PC-9 (cell line): ENCODE measurements at regions not wholly inside any gene's neighbourhood (a gene's known extent, or its start where the extent isn't known, plus 50 kb on each side); places are given as distances from the start of the nearest gene placed in this dataset.

Experiments used
- BruUV-seq: library from RNA; stranded (reverse); fragments of 400-500 nt; replicated peaks from 2 replicates; lab custom pipeline; 2021; lab: Mats Ljungman, UMichigan
- CTCF ChIA-PET: fragments of 300-600 bp; sonication (Branson Sonifier 250); formaldehyde crosslinking; loops from one replicate; lab custom pipeline; 2022; ENCODE audit warnings: antibody characterized with exemption; lab: Charles Lee
- POLR2A ChIA-PET: fragments of 300-600 bp; sonication (Branson Sonifier 250); formaldehyde crosslinking; loops from one replicate; lab custom pipeline; 2022; ENCODE audit warnings: antibody characterized with exemption; ENCODE audit not compliant: unreplicated experiment; lab: Charles Lee
- DNase-seq, 2 experiments: peaks; one replicate each; pipeline versions ENCODE4 v3.0.0 to v3.0.0-alpha.2; 2015 to 2022; ENCODE audit warnings: mixed read lengths in 1 of 2
- H2AFZ ChIP-seq: fragments of 200-600 bp; sonication (generic); 2 replicates; pipeline ENCODE4 v1.8.1; 2017; ENCODE audit warnings: antibody characterized with exemption
- H3F3A ChIP-seq: fragments of 200-600 bp; sonication (generic); 2 replicates; pipeline ENCODE4 v1.8.1; 2017; ENCODE audit warnings: antibody characterized with exemption, mild to moderate bottlenecking, low read depth; ENCODE audit not compliant: insufficient read depth
- H3K27ac ChIP-seq: fragments of 200-600 bp; sonication (generic); 2 replicates; pipeline ENCODE4 v1.6.1; 2016; ENCODE audit warnings: mixed run types
- H3K27me3 ChIP-seq: fragments of 200-600 bp; sonication (generic); 2 replicates; pipeline ENCODE4 v1.6.1; 2016; ENCODE audit warnings: low read depth, mixed run types; ENCODE audit not compliant: insufficient read depth
- H3K36me3 ChIP-seq: fragments of 200-600 bp; sonication (generic); 2 replicates; pipeline ENCODE4 v1.6.1; 2016; ENCODE audit warnings: low read depth, mixed run types
- H3K4me1 ChIP-seq: fragments of 200-600 bp; sonication (generic); replicated peaks from 2 replicates; pipeline ENCODE4 v1.6.1; 2016; ENCODE audit warnings: mixed run types; ENCODE audit not compliant: insufficient read depth
- H3K4me2 ChIP-seq: fragments of 200-600 bp; sonication (generic); 2 replicates; pipeline ENCODE4 v1.6.1; 2017; ENCODE audit warnings: mixed run types
- H3K4me3 ChIP-seq: fragments of 200-600 bp; sonication (generic); 2 replicates; pipeline ENCODE4 v1.6.1; 2016; ENCODE audit warnings: mixed run types
- H3K79me2 ChIP-seq: fragments of 200-600 bp; sonication (generic); 2 replicates; pipeline ENCODE4 v1.6.1; 2017; ENCODE audit warnings: low read depth, mixed run types
- H3K9me2 ChIP-seq: fragments of 200-600 bp; sonication (generic); 2 replicates; pipeline ENCODE4 v1.8.1; 2017; ENCODE audit warnings: mild to moderate bottlenecking; ENCODE audit not compliant: insufficient read depth
- H3K9me3 ChIP-seq: fragments of 200-600 bp; sonication (generic); 2 replicates; pipeline ENCODE4 v1.8.1; 2016; ENCODE audit warnings: low read depth; ENCODE audit not compliant: insufficient read depth
- H4K20me1 ChIP-seq: fragments of 200-600 bp; sonication (generic); 2 replicates; pipeline ENCODE4 v1.8.1; 2017; ENCODE audit not compliant: insufficient read depth
- CTCF ChIP-seq: fragments of 200-600 bp; sonication (generic); conservative IDR thresholded peaks from 2 replicates; pipeline ENCODE4 v1.6.1; 2017; ENCODE audit warnings: mixed run types, antibody characterized with exemption, mild to moderate bottlenecking, moderate library complexity
- EZH2 ChIP-seq: fragments of 200-600 bp; sonication (generic); IDR thresholded peaks from 2 replicates; pipeline ENCODE4 v1.8.0; 2017; ENCODE audit warnings: antibody characterized with exemption, low read depth
- intact Hi-C: fragments of 100-400 bp; cut with micrococcal nuclease; formaldehyde crosslinking; loops from one replicate; pipeline ENCODE4 v1.10.0; 2022; ENCODE audit not compliant: unreplicated experiment

- Histone ChIP-seq H3K4me2 (no peak overlapping the region), H3K9me3 (no peaks in the 10 kb centered on the region), H3K4me1 (no peaks in the 10 kb centered on the region), H3K79me2 (no peaks in the 10 kb centered on the region), H3K27ac (no peak overlapping the region), H3F3A (no peaks in the 10 kb centered on the region), H2AFZ (no peak overlapping the region), H3K36me3 (no peaks in the 10 kb centered on the region), H4K20me1 (no peaks in the 10 kb centered on the region), H3K4me3 (no peak overlapping the region), H3K27me3 (no peaks in the 10 kb centered on the region), H3K9me2 (no peaks in the 10 kb centered on the region)
- no peak for DNase-seq
- intact Hi-C loops: no loop called here
- ChIA-PET POLR2A (no interaction called here), CTCF (no interaction called here)
- no TSS peak for BruUV-seq
- no peak for TF ChIP-seq CTCF
- TF ChIP-seq EZH2: no peak
Measured at GRCh38 chr19:31046024-31046423, 303.2 kb downstream of the TSHZ3 start.

- Histone ChIP-seq H4K20me1 (no peaks in the 10 kb centered on the region), H3K36me3 (no peaks in the 10 kb centered on the region), H3K79me2 (no peaks in the 10 kb centered on the region), H3K4me3 (no peak overlapping the region), H3K27me3 (no peaks in the 10 kb centered on the region), H3K4me1 (no peaks in the 10 kb centered on the region), H2AFZ (no peak overlapping the region), H3K9me2 (no peaks in the 10 kb centered on the region), H3F3A (no peaks in the 10 kb centered on the region), H3K27ac (no peak overlapping the region), H3K4me2 (no peak overlapping the region), H3K9me3 (no peaks in the 10 kb centered on the region)
- ChIA-PET POLR2A (no interaction called here), CTCF (no interaction called here)
- no peak for DNase-seq
- TF ChIP-seq CTCF (no peak), EZH2 (no peak)
- BruUV-seq: no TSS peak
- intact Hi-C loops: no loop called here
Measured at GRCh38 chr19:31041461-31041860, 307.8 kb downstream of the TSHZ3 start.

GRCh38 chr19:31039151-31039550 is 310.1 kb downstream of the TSHZ3 start:
- H3K4me2 ChIP-seq: no peak overlapping the region
- CTCF ChIA-PET: no interaction called here

More at GRCh38 chr19:31039151-31039550, 310.1 kb downstream of the TSHZ3 start:
- Histone ChIP-seq H3K9me2 (no peaks in the 10 kb centered on the region), H3K27me3 (no peaks in the 10 kb centered on the region), H3K79me2 (no peaks in the 10 kb centered on the region), H3K9me3 (no peaks in the 10 kb centered on the region), H3K36me3 (no peaks in the 10 kb centered on the region), H3K4me1 (no peaks in the 10 kb centered on the region), H3K4me3 (no peak overlapping the region), H3F3A (no peaks in the 10 kb centered on the region), H2AFZ (no peak overlapping the region), H3K27ac (no peak overlapping the region), H4K20me1 (no peaks in the 10 kb centered on the region)
- no peak for TF ChIP-seq EZH2
- TF ChIP-seq CTCF: no peak
- POLR2A ChIA-PET: no interaction called here
- no TSS peak for BruUV-seq
- intact Hi-C loops: no loop called here
- DNase-seq: no peak
